ENCODE measurements at regions not wholly inside any gene's neighbourhood (a gene's known extent, or its start where the extent isn't known, plus 50 kb on each side); places are given as distances from the start of the nearest gene placed in this dataset.

GRCh38 chr11:105399511-105399910, 210.4 kb upstream of the GRIA4 start:
- peak in 1 of 2 donors; percentile 5 for DNase-seq (ENCODE audit: low read depth in 2 of 2)
- no peak for TF ChIP-seq CTCF (IDR thresholded peaks at IDR 0.05; ENCODE audit: low read depth, low read length)
- H3K4me3 ChIP-seq (replicated peaks in 1 of 2; ENCODE audit: low read depth in 2 of 2, low read length in 2 of 2): no peak overlapping the region

GRCh38 chr11:105398636-105399035, 211.2 kb upstream of the GRIA4 start:
- H3K4me3 ChIP-seq (replicated peaks in 1 of 2; ENCODE audit: low read depth in 2 of 2, low read length in 2 of 2): no peak overlapping the region
- no peak for TF ChIP-seq CTCF (IDR thresholded peaks at IDR 0.05; ENCODE audit: low read depth, low read length)
- no peak for DNase-seq (ENCODE audit: low read depth in 2 of 2)

- no peak for TF ChIP-seq CTCF (IDR thresholded peaks at IDR 0.05; ENCODE audit: low read depth, low read length)
- no peak overlapping the region for H3K4me3 ChIP-seq (replicated peaks in 1 of 2; ENCODE audit: low read depth in 2 of 2, low read length in 2 of 2)
- DNase-seq (ENCODE audit: low read depth in 2 of 2): no peak
Measured at GRCh38 chr11:105393326-105393725, 216.5 kb upstream of the GRIA4 start.

GRCh38 chr11:105392556-105392955, 217.3 kb upstream of the GRIA4 start:
- H3K4me3 ChIP-seq (replicated peaks in 1 of 2; ENCODE audit: low read depth in 2 of 2, low read length in 2 of 2): no peak overlapping the region
- TF ChIP-seq CTCF (IDR thresholded peaks at IDR 0.05; ENCODE audit: low read depth, low read length): no peak
- peak; percentile 11 to 27 for DNase-seq (ENCODE audit: low read depth in 2 of 2)

GRCh38 chr11:105389952-105390351, 219.9 kb upstream of the GRIA4 start:
- no peak for TF ChIP-seq CTCF (IDR thresholded peaks at IDR 0.05; ENCODE audit: low read depth, low read length)
- DNase-seq (ENCODE audit: low read depth in 2 of 2): no peak
- H3K4me3 ChIP-seq (replicated peaks in 1 of 2; ENCODE audit: low read depth in 2 of 2, low read length in 2 of 2): no peak overlapping the region

- DNase-seq (ENCODE audit: low read depth in 2 of 2): no peak
- no peak for TF ChIP-seq CTCF (IDR thresholded peaks at IDR 0.05; ENCODE audit: low read depth, low read length)
- H3K4me3 ChIP-seq (replicated peaks in 1 of 2; ENCODE audit: low read depth in 2 of 2, low read length in 2 of 2): no peak overlapping the region
Measured at GRCh38 chr11:105388006-105388405, 221.9 kb upstream of the GRIA4 start.

GRCh38 chr11:105381941-105382340, 227.9 kb upstream of the GRIA4 start:
- TF ChIP-seq CTCF (IDR thresholded peaks at IDR 0.05; ENCODE audit: low read depth, low read length): no peak
- DNase-seq (ENCODE audit: low read depth in 2 of 2): peak in 1 of 2 donors; percentile 6
- no peak overlapping the region for H3K4me3 ChIP-seq (replicated peaks in 1 of 2; ENCODE audit: low read depth in 2 of 2, low read length in 2 of 2)

All from cardiac fibroblast (primary cell).